ENCODE measurements at regions not wholly inside any gene's neighbourhood (a gene's known extent, or its start where the extent isn't known, plus 50 kb on each side); places are given as distances from the start of the nearest gene placed in this dataset.

DNA sequence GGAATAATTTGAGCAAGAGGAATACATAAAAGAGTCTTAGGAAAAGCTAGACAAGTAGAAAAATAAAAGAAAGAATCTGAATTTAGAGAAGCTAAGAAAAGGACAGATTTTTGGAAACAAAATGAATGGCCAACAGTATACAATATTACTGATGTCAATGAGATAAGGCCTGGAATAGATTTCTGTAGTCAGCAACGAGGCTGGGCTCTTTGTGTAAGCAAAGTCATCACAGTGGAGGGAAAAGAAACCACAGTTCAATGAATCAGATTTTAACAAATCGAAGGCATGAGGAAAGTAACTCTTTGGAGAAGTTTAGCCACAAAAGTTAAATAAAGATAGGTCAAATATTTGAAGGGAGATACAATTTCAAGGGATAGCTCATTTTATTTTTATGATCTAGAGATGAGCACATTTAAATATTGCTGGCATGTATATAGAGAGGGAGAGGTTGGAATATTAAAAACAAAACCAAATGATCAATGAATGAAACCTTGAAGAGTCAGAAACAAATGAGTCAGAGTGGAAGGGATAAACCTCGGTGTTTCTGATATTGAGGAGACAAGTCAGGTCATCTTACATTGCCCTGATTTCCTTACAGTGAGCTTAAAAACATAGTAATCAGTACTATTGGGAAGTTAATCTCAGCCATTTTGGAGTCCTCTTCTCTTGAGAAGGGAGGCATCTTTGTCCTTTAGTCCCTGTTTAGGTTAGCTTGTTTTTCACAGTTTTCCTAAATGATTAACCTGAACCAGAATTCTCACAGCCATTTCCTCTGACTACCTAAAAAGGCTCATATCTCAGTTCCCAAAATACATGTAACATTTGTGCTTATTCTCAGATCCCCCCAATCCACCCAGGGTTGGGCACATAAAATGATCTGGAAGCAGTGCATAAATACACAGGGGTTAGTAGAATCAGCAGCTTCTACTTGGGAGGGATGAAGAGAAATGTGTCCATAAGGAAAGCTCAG, 620.0 kb upstream of the B3GALT2 start:
- Histone ChIP-seq H3K9me3 (ENCODE audit: insufficient read depth, low read depth, low read length) (no peaks in the 10 kb centered on the region), H3K36me3 (ENCODE audit: insufficient read depth, low read depth, low read length) (no peaks in the 10 kb centered on the region), H3K9ac (ENCODE audit: low read depth, low read length) (no peak overlapping the region), H3K4me1 (ENCODE audit: insufficient read depth, low read length) (no peaks in the 10 kb centered on the region), H3K27ac (ENCODE audit: low read length) (no peak overlapping the region), H3K4me3 (ENCODE audit: low read length) (no peak overlapping the region), H3K27me3 (ENCODE audit: insufficient read depth, low read length) (no peaks in the 10 kb centered on the region)

- Histone ChIP-seq H3K36me3 (ENCODE audit: insufficient read depth, low read depth, low read length) (no peaks in the 10 kb centered on the region), H3K9me3 (ENCODE audit: insufficient read depth, low read depth, low read length) (no peaks in the 10 kb centered on the region), H3K4me1 (ENCODE audit: insufficient read depth, low read length) (no peaks in the 10 kb centered on the region), H3K27me3 (ENCODE audit: insufficient read depth, low read length) (no peaks in the 10 kb centered on the region), H3K9ac (ENCODE audit: low read depth, low read length) (no peak overlapping the region), H3K4me3 (ENCODE audit: low read length) (no peak overlapping the region), H3K27ac (ENCODE audit: low read length) (no peak overlapping the region)
Measured at GRCh38 chr1:193799948-193800690, 613.7 kb upstream of the B3GALT2 start.

DNA sequence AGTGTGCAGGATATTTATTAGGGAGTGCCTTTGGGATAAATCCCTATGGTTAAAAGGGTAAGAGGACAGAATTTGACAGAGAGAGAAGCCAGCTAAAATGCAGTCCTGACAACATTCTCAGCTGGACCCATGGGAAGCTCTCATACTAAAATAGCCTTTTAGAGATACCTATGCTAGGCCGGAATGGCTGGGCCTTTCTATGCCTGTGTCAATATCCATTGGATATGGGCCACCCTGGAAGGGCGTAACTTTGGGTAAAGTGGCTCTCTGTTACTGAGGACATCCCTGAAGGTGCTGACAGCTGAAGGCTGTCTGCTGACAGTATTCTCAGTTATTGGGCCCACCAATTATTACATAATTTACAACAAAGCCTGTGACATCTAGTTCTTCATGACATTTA, 613.0 kb upstream of the B3GALT2 start:
- no peaks in the 10 kb centered on the region for H3K36me3 ChIP-seq (ENCODE audit: insufficient read depth, low read depth, low read length)
- H3K9me3 ChIP-seq (ENCODE audit: insufficient read depth, low read depth, low read length): no peaks in the 10 kb centered on the region
- no peak overlapping the region for H3K4me3 ChIP-seq (ENCODE audit: low read length)
- H3K9ac ChIP-seq (ENCODE audit: low read depth, low read length): no peak overlapping the region
- no peak overlapping the region for H3K27ac ChIP-seq (ENCODE audit: low read length)
- H3K27me3 ChIP-seq (ENCODE audit: insufficient read depth, low read length): no peaks in the 10 kb centered on the region
- H3K4me1 ChIP-seq (ENCODE audit: insufficient read depth, low read length): no peaks in the 10 kb centered on the region

GRCh38 chr1:193794239-193794638, 607.8 kb upstream of the B3GALT2 start:
- H3K27ac ChIP-seq (ENCODE audit: low read length): no peak overlapping the region
- H3K9me3 ChIP-seq (ENCODE audit: insufficient read depth, low read depth, low read length): no peaks in the 10 kb centered on the region
- H3K9ac ChIP-seq (ENCODE audit: low read depth, low read length): no peak overlapping the region
- no peaks in the 10 kb centered on the region for H3K27me3 ChIP-seq (ENCODE audit: insufficient read depth, low read length)
- no peaks in the 10 kb centered on the region for H3K36me3 ChIP-seq (ENCODE audit: insufficient read depth, low read depth, low read length)
- H3K4me3 ChIP-seq (ENCODE audit: low read length): no peak overlapping the region
- no peaks in the 10 kb centered on the region for H3K4me1 ChIP-seq (ENCODE audit: insufficient read depth, low read length)

DNA sequence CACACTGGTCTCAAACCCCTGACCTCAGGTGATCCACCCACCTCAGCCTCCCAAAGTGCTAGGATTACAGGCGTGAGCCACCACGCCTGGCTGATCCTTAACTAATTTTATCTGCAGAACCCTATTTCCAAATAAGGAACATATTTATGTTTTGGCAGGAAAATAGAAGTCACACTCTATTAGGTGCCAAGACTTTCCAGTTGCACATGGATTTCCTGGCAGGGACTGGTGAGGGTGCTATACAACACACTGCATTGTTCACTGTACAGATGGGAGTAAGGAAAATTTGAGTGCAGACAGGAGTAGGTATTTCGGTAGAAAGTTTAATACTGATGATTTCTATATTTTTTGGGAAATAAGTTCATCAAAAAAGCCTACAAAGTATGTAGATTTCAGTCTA, 605.3 kb upstream of the B3GALT2 start:
- Histone ChIP-seq H3K36me3 (ENCODE audit: insufficient read depth, low read depth, low read length) (no peaks in the 10 kb centered on the region), H3K4me1 (ENCODE audit: insufficient read depth, low read length) (no peaks in the 10 kb centered on the region), H3K9me3 (ENCODE audit: insufficient read depth, low read depth, low read length) (no peaks in the 10 kb centered on the region), H3K27me3 (ENCODE audit: insufficient read depth, low read length) (no peaks in the 10 kb centered on the region), H3K27ac (ENCODE audit: low read length) (no peak overlapping the region), H3K4me3 (ENCODE audit: low read length) (no peak overlapping the region), H3K9ac (ENCODE audit: low read depth, low read length) (no peak overlapping the region)

DNA sequence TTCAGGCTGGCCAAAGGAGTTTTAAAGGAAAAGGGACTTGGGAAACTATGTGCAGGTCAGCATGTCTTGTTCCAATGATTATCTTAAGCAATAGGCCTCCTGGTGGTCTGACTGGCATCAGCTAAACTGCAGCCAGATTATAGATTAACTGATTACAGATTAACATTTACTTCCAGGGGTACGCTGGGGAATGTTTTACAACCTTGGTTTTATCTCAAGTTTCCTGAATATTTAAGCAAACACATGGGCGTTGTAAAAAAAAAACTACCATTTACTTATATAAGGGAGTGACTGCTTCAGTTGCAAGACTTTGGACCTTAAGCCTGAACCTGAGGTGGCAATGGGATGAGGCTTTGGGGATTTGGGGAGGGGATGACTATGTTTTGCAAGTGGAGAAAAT, 600.6 kb upstream of the B3GALT2 start:
- Histone ChIP-seq H3K4me3 (ENCODE audit: low read length) (no peak overlapping the region), H3K27ac (ENCODE audit: low read length) (no peak overlapping the region), H3K4me1 (ENCODE audit: insufficient read depth, low read length) (no peaks in the 10 kb centered on the region), H3K27me3 (ENCODE audit: insufficient read depth, low read length) (no peaks in the 10 kb centered on the region), H3K9me3 (ENCODE audit: insufficient read depth, low read depth, low read length) (no peaks in the 10 kb centered on the region), H3K36me3 (ENCODE audit: insufficient read depth, low read depth, low read length) (no peaks in the 10 kb centered on the region), H3K9ac (ENCODE audit: low read depth, low read length) (no peak overlapping the region; the same call in 1 of the 2 replicates)

DNA sequence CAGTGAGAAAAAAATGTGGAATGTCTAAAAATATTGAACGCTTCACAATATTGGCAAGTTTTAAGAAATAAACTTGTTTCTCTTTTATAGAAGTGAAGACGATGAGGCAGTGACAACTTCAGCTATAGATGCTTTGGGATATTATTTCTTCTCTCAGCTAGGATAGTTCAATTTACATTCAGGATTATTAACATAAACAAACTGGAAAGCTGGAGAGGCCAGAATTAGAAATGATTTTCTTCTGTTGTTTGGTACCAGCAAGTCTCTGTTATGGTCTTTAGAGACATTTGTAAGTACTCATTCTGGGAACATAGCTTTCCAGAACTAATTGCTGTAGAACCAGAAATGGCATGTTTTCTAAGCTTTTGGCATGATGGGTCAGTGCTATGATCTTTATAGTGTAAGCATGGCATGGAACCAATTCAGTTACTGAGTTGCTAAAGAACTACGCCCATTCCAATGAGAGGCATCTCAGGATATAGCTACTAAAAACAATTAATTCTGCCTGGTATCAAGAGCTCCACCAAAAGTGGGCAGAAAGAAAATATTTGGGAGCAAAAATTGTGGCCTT, 599.5 kb upstream of the B3GALT2 start:
- H3K36me3 ChIP-seq (ENCODE audit: insufficient read depth, low read depth, low read length): no peaks in the 10 kb centered on the region
- no peaks in the 10 kb centered on the region for H3K27me3 ChIP-seq (ENCODE audit: insufficient read depth, low read length)
- H3K4me1 ChIP-seq (ENCODE audit: insufficient read depth, low read length): no peaks in the 10 kb centered on the region
- no peak overlapping the region for H3K9ac ChIP-seq (ENCODE audit: low read depth, low read length)
- H3K27ac ChIP-seq (ENCODE audit: low read length): no peak overlapping the region
- no peaks in the 10 kb centered on the region for H3K9me3 ChIP-seq (ENCODE audit: insufficient read depth, low read depth, low read length)
- no peak overlapping the region for H3K4me3 ChIP-seq (ENCODE audit: low read length)

- Histone ChIP-seq H3K4me1 (ENCODE audit: insufficient read depth, low read length) (no peaks in the 10 kb centered on the region), H3K9ac (ENCODE audit: low read depth, low read length) (no peak overlapping the region), H3K4me3 (ENCODE audit: low read length) (no peak overlapping the region), H3K27ac (ENCODE audit: low read length) (no peak overlapping the region), H3K27me3 (ENCODE audit: insufficient read depth, low read length) (no peaks in the 10 kb centered on the region), H3K36me3 (ENCODE audit: insufficient read depth, low read depth, low read length) (no peaks in the 10 kb centered on the region), H3K9me3 (ENCODE audit: insufficient read depth, low read depth, low read length) (peaks cover 18% of the 10 kb centered on the region; the same call in 1 of the 2 replicates)
Measured at GRCh38 chr1:193774536-193775323, 588.3 kb upstream of the B3GALT2 start.

DNA sequence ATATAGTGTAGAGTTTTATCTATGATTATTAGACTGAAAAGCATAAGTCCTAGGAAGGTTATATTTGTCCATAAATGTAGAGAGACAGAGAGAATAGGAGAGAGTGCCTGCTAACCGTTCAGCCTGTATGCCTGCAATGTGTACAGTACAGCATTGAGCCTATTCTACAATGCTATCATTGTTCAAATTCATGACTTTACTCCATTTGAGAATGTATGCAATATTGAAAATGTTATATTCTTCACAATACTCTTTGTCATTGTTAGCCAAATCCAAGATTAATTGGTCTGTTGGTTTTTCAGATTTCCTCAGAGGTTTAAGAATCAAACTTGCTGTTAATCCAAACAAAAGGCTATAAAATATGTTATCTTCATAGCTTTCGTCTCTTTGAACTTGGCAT, 585.2 kb upstream of the B3GALT2 start:
- Histone ChIP-seq H3K36me3 (ENCODE audit: insufficient read depth, low read depth, low read length) (no peaks in the 10 kb centered on the region), H3K9ac (ENCODE audit: low read depth, low read length) (no peak overlapping the region), H3K4me1 (ENCODE audit: insufficient read depth, low read length) (no peaks in the 10 kb centered on the region), H3K9me3 (ENCODE audit: insufficient read depth, low read depth, low read length) (peaks cover 18% of the 10 kb centered on the region; the same call in 1 of the 2 replicates), H3K27me3 (ENCODE audit: insufficient read depth, low read length) (no peaks in the 10 kb centered on the region), H3K4me3 (ENCODE audit: low read length) (no peak overlapping the region), H3K27ac (ENCODE audit: low read length) (no peak overlapping the region)

DNA sequence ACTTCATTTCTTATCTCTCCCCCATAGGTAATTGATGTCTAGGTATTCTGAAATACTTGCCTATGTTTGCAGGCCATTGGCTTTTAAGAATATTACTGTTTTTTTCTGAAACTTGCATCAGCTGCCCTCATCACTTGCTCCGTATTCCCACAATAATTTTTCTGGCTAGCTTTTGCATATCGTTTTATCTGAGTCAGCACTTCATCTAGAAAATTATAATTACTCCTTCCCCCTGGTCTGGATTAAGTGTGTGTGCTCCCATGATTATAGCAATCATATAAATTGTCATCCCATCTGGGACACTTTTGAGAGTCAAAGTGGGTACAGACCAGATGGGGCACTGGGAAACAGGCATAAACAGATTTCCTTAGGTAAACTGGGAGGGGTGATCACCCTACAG, 583.2 kb upstream of the B3GALT2 start:
- H3K27me3 ChIP-seq (ENCODE audit: insufficient read depth, low read length): no peaks in the 10 kb centered on the region
- H3K4me1 ChIP-seq (ENCODE audit: insufficient read depth, low read length): no peaks in the 10 kb centered on the region
- H3K9ac ChIP-seq (ENCODE audit: low read depth, low read length): no peak overlapping the region
- no peak overlapping the region for H3K27ac ChIP-seq (ENCODE audit: low read length)
- no peak overlapping the region for H3K4me3 ChIP-seq (ENCODE audit: low read length)
- no peaks in the 10 kb centered on the region for H3K36me3 ChIP-seq (ENCODE audit: insufficient read depth, low read depth, low read length)
- H3K9me3 ChIP-seq (ENCODE audit: insufficient read depth, low read depth, low read length): 0 out of 2 replicates have a peak, but pooled peaks cover 4% of the 10 kb centered on the region

GRCh38 chr1:193767886-193768285, 581.5 kb upstream of the B3GALT2 start:
- no peaks in the 10 kb centered on the region for H3K27me3 ChIP-seq (ENCODE audit: insufficient read depth, low read length)
- H3K27ac ChIP-seq (ENCODE audit: low read length): no peak overlapping the region
- no peaks in the 10 kb centered on the region for H3K36me3 ChIP-seq (ENCODE audit: insufficient read depth, low read depth, low read length)
- H3K4me3 ChIP-seq (ENCODE audit: low read length): no peak overlapping the region
- H3K9me3 ChIP-seq (ENCODE audit: insufficient read depth, low read depth, low read length): no peaks in the 10 kb centered on the region
- H3K4me1 ChIP-seq (ENCODE audit: insufficient read depth, low read length): no peaks in the 10 kb centered on the region
- no peak overlapping the region for H3K9ac ChIP-seq (ENCODE audit: low read depth, low read length)
